ENCODE measurements at regions not wholly inside any gene's neighbourhood (a gene's known extent, or its start where the extent isn't known, plus 50 kb on each side); places are given as distances from the start of the nearest gene placed in this dataset.
A peak's percentile ranks its signal among the peaks of the same experiment; 100 is the strongest.

- H3K9me3 Mint-ChIP-seq, result no peaks in the 10 kb centered on the region
- ATAC-seq (replicated peaks; ENCODE audit: extremely low read depth, poor library complexity, severe bottlenecking), result no peak
These were observed 186.5 kb upstream of the LINGO1 start for GRCh38 chr15:77819048-77819850.

GRCh38 chr15:77818484-77819047 is 185.9 kb upstream of the LINGO1 start:
- no peaks in the 10 kb centered on the region for H3K9me3 Mint-ChIP-seq
- no peak for ATAC-seq (replicated peaks; ENCODE audit: extremely low read depth, poor library complexity, severe bottlenecking)
- peaks cover 8% of the 10 kb centered on the region for H3K4me1 Mint-ChIP-seq
- H3K27me3 Mint-ChIP-seq, result peaks cover 66% of the 10 kb centered on the region
- H3K36me3 Mint-ChIP-seq (ENCODE audit: insufficient read depth), result no peaks in the 10 kb centered on the region
- peak overlapping the region; percentile 23 for H3K4me3 Mint-ChIP-seq
- H3K27ac Mint-ChIP-seq (ENCODE audit: low read depth), result no peak overlapping the region
- no peak for DNase-seq (ENCODE audit: low spot score in 2 of 2)

More at GRCh38 chr15:77819048-77819850, 186.5 kb upstream of the LINGO1 start:
- DNase-seq (ENCODE audit: low spot score in 2 of 2), result no peak
- peaks cover 73% of the 10 kb centered on the region for H3K27me3 Mint-ChIP-seq
- H3K4me1 Mint-ChIP-seq, result peaks cover 8% of the 10 kb centered on the region
- H3K36me3 Mint-ChIP-seq (ENCODE audit: insufficient read depth), result no peaks in the 10 kb centered on the region
- H3K4me3 Mint-ChIP-seq, result no peak overlapping the region
- H3K27ac Mint-ChIP-seq (ENCODE audit: low read depth), result no peak overlapping the region

- Mint-ChIP-seq H3K27me3 (peaks cover 66% of the 10 kb centered on the region), H3K4me1 (peaks cover 8% of the 10 kb centered on the region), H3K9me3 (no peaks in the 10 kb centered on the region), H3K36me3 (ENCODE audit: insufficient read depth) (no peaks in the 10 kb centered on the region), H3K27ac (ENCODE audit: low read depth) (no peak overlapping the region), H3K4me3 (no peak overlapping the region)
- DNase-seq (ENCODE audit: low spot score in 2 of 2) (no peak), ATAC-seq (replicated peaks; ENCODE audit: extremely low read depth, poor library complexity, severe bottlenecking) (no peak)
These were observed 184.7 kb upstream of the LINGO1 start for GRCh38 chr15:77817434-77817833.

DNA sequence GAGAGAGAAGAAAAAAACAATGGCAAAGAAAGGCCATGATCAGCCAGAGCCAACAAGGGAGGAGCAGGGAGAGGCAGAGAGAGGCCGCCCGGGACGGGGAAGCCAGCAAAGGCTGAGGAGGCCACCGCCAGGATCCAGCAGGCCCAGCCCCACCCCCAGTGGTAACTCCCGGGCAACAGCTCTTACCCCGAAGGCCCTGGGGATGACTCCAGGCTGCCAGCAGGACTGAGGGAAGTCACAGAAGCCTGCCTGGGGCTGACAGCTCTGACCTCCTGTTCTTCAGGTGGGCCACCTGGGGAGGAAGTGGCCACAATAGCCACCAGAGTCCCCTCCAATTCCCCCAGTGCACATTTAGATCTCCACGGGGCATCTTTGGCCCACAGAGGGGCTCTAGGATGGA is 184.3 kb upstream of the LINGO1 start:
- H3K9me3 Mint-ChIP-seq, result no peaks in the 10 kb centered on the region
- H3K4me1 Mint-ChIP-seq, result peaks cover 8% of the 10 kb centered on the region
- H3K27ac Mint-ChIP-seq (ENCODE audit: low read depth), result no peak overlapping the region
- DNase-seq (ENCODE audit: low spot score in 2 of 2) (no peak), ATAC-seq (replicated peaks; ENCODE audit: extremely low read depth, poor library complexity, severe bottlenecking) (no peak)
- no peak overlapping the region for H3K4me3 Mint-ChIP-seq
- H3K36me3 Mint-ChIP-seq (ENCODE audit: insufficient read depth), result no peaks in the 10 kb centered on the region
- H3K27me3 Mint-ChIP-seq, result peaks cover 66% of the 10 kb centered on the region

- H3K9me3 Mint-ChIP-seq, result no peaks in the 10 kb centered on the region
- no peak overlapping the region for H3K27ac Mint-ChIP-seq (ENCODE audit: low read depth)
- no peak for DNase-seq (ENCODE audit: low spot score in 2 of 2)
- no peak for ATAC-seq (replicated peaks; ENCODE audit: extremely low read depth, poor library complexity, severe bottlenecking)
- peaks cover 50% of the 10 kb centered on the region for H3K27me3 Mint-ChIP-seq
- no peak overlapping the region for H3K4me3 Mint-ChIP-seq
- no peaks in the 10 kb centered on the region for H3K4me1 Mint-ChIP-seq
- H3K36me3 Mint-ChIP-seq (ENCODE audit: insufficient read depth), result no peaks in the 10 kb centered on the region
These were observed 182.3 kb upstream of the LINGO1 start for GRCh38 chr15:77815015-77815414.

DNA sequence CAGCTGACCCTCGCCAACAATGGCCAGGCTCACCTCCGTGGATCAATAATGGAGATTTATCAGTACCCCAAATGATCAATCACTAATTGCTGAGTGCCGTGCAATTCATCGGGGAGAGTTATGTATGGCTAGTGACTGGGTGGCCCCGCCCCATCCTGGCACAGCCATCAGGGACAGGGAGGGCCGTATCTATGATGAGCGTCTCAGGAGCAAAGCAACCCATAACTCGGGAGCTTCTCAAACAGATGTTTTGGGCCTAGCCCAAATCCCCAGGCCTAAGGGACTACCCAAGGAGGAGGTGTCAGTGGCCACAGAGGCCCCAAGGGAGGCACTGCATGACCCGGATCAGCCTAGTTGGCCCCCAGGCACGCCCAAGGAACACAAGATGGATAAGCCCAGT is 180.0 kb upstream of the LINGO1 start:
- Mint-ChIP-seq H3K27ac (ENCODE audit: low read depth) (no peak overlapping the region), H3K36me3 (ENCODE audit: insufficient read depth) (no peaks in the 10 kb centered on the region), H3K27me3 (peaks cover 41% of the 10 kb centered on the region), H3K9me3 (no peaks in the 10 kb centered on the region), H3K4me3 (no peak overlapping the region), H3K4me1 (no peaks in the 10 kb centered on the region)
- no peak for ATAC-seq (replicated peaks; ENCODE audit: extremely low read depth, poor library complexity, severe bottlenecking)
- DNase-seq (ENCODE audit: low spot score in 2 of 2), result no peak

DNA sequence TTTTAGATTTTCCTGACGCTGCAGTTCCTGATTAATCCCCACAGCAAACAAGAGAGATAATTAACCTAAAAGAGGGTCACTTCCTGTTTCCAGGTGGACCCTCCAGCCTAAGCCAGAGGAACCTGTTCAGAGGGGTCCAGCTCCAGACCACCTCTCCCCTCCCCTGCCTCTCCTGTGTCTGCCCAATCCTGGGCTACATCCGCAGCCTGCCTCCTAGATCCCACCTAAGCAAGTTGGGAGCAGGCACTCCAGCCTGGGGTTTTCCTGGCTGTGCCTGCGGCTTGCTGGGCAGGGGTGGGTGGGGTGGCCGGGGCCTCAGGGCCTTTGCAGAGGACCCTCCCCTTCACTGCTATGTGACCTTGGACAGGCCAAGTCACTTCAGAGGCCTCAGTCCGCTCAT is 178.6 kb upstream of the LINGO1 start:
- peaks cover 27% of the 10 kb centered on the region for H3K27me3 Mint-ChIP-seq
- no peak overlapping the region for H3K27ac Mint-ChIP-seq (ENCODE audit: low read depth)
- H3K36me3 Mint-ChIP-seq (ENCODE audit: insufficient read depth), result no peaks in the 10 kb centered on the region
- DNase-seq (ENCODE audit: low spot score in 2 of 2), result no peak
- H3K9me3 Mint-ChIP-seq, result no peaks in the 10 kb centered on the region
- ATAC-seq (replicated peaks; ENCODE audit: extremely low read depth, poor library complexity, severe bottlenecking), result no peak
- no peaks in the 10 kb centered on the region for H3K4me1 Mint-ChIP-seq
- H3K4me3 Mint-ChIP-seq, result no peak overlapping the region

GRCh38 chr15:77810130-77810571 is 177.4 kb upstream of the LINGO1 start:
- Mint-ChIP-seq H3K27ac (ENCODE audit: low read depth) (no peak overlapping the region), H3K9me3 (no peaks in the 10 kb centered on the region), H3K27me3 (peaks cover 17% of the 10 kb centered on the region), H3K4me1 (no peaks in the 10 kb centered on the region), H3K4me3 (no peak overlapping the region), H3K36me3 (ENCODE audit: insufficient read depth) (no peaks in the 10 kb centered on the region)
- no peak for ATAC-seq (replicated peaks; ENCODE audit: extremely low read depth, poor library complexity, severe bottlenecking)
- no peak for DNase-seq (ENCODE audit: low spot score in 2 of 2)

- Mint-ChIP-seq H3K9me3 (no peaks in the 10 kb centered on the region), H3K4me1 (no peaks in the 10 kb centered on the region), H3K4me3 (no peak overlapping the region), H3K27ac (ENCODE audit: low read depth) (no peak overlapping the region), H3K36me3 (ENCODE audit: insufficient read depth) (no peaks in the 10 kb centered on the region), H3K27me3 (peaks cover 17% of the 10 kb centered on the region)
- ATAC-seq (replicated peaks; ENCODE audit: extremely low read depth, poor library complexity, severe bottlenecking) (no peak), DNase-seq (ENCODE audit: low spot score in 2 of 2) (no peak)
These were observed 176.0 kb upstream of the LINGO1 start for GRCh38 chr15:77808581-77809177.

- Mint-ChIP-seq H3K9me3 (no peaks in the 10 kb centered on the region), H3K4me3 (no peak overlapping the region), H3K4me1 (no peaks in the 10 kb centered on the region), H3K27ac (ENCODE audit: low read depth) (no peak overlapping the region), H3K27me3 (peaks cover 12% of the 10 kb centered on the region), H3K36me3 (ENCODE audit: insufficient read depth) (no peaks in the 10 kb centered on the region)
- DNase-seq (ENCODE audit: low spot score in 2 of 2), result no peak
- ATAC-seq (replicated peaks; ENCODE audit: extremely low read depth, poor library complexity, severe bottlenecking), result no peak
These were observed 175.4 kb upstream of the LINGO1 start for GRCh38 chr15:77808075-77808474.

DNA sequence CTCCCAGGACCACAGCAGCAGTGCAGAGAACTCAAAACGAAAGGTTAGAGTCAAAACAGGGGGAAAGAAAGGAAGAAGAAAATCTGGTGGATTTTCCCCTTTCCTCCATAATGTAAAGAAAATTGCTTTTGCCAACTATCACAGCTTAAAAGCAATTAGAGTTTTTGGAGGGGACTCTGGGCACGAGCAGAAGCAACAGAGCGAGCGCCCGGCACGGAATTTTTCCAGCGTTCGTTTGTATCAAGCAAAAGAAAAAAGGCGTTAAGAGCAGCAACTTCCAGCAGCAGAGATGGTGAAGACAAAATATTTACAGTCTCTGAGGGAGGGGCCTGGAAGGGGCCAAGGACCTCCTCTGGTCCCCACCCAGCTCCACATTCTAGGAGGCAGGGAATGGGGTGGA is 174.9 kb upstream of the LINGO1 start:
- Mint-ChIP-seq H3K4me3 (no peak overlapping the region), H3K4me1 (no peaks in the 10 kb centered on the region), H3K27me3 (peaks cover 7% of the 10 kb centered on the region), H3K9me3 (no peaks in the 10 kb centered on the region), H3K36me3 (ENCODE audit: insufficient read depth) (no peaks in the 10 kb centered on the region), H3K27ac (ENCODE audit: low read depth) (no peak overlapping the region)
- no peak for ATAC-seq (replicated peaks; ENCODE audit: extremely low read depth, poor library complexity, severe bottlenecking)
- DNase-seq (ENCODE audit: low spot score in 2 of 2), result no peak

GRCh38 chr15:77807115-77807514 is 174.4 kb upstream of the LINGO1 start:
- Mint-ChIP-seq H3K36me3 (ENCODE audit: insufficient read depth) (no peaks in the 10 kb centered on the region), H3K4me1 (no peaks in the 10 kb centered on the region), H3K27me3 (peaks cover 2% of the 10 kb centered on the region), H3K4me3 (no peak overlapping the region), H3K9me3 (no peaks in the 10 kb centered on the region), H3K27ac (ENCODE audit: low read depth) (no peak overlapping the region)
- ATAC-seq (replicated peaks; ENCODE audit: extremely low read depth, poor library complexity, severe bottlenecking), result no peak
- no peak for DNase-seq (ENCODE audit: low spot score in 2 of 2)

GRCh38 chr15:77804210-77804609 is 171.5 kb upstream of the LINGO1 start:
- H3K27me3 Mint-ChIP-seq, result no peaks in the 10 kb centered on the region
- H3K4me1 Mint-ChIP-seq, result no peaks in the 10 kb centered on the region
- H3K4me3 Mint-ChIP-seq, result no peak overlapping the region
- DNase-seq (ENCODE audit: low spot score in 2 of 2) (no peak), ATAC-seq (replicated peaks; ENCODE audit: extremely low read depth, poor library complexity, severe bottlenecking) (no peak)
- no peak overlapping the region for H3K27ac Mint-ChIP-seq (ENCODE audit: low read depth)
- H3K9me3 Mint-ChIP-seq, result no peaks in the 10 kb centered on the region
- no peaks in the 10 kb centered on the region for H3K36me3 Mint-ChIP-seq (ENCODE audit: insufficient read depth)
